ENCODE measurements at regions not wholly inside any gene's neighbourhood (a gene's known extent, or its start where the extent isn't known, plus 50 kb on each side); places are given as distances from the start of the nearest gene placed in this dataset.

DNA sequence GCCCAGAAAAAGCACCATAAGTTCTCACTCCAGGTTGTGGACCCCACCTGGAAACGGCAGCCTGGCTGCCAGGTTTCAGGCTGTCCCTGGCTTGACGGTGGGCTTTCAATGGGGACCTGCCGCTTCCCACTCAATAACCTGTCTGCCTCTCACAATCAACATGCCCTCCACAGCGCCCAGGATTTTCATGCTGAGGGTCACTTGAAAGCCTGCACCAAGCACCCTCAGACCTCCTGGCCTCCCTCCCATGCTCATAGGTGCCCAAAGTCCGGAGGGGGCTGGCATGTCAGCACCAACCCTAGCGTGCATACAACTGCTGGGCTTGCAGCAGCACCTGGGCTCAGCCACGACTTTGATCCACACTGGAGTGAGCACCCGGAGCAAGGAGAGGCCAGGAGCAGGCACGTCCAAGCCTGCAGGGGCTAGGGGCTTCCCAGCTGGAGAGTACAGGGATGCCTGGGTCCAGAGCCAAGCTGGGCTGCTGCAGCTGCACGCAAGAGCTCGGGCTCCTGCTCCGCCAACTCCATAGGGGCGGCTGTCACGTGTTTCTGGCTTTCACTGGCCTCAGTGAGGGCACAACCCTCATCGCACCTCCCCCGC is 1214.3 kb upstream of the RAG2 start:
- no peak for TF ChIP-seq EZH2phosphoT487 (IDR thresholded peaks at IDR 0.05; ENCODE audit: insufficient read depth, low read depth)
- TF ChIP-seq EZH2 (IDR thresholded peaks at IDR 0.05; ENCODE audit: insufficient read depth, poor library complexity, severe bottlenecking), result no peak
- 34 to 36% methylated on average over 12 to 16 of the region's 16 CpGs for WGBS, 2 experiments (ENCODE audit: low coverage in 1 of 2, low lambda C conversion rate in 2 of 2, missing lambda C conversion rate in 2 of 2)
- H3K9me3 ChIP-seq (ENCODE audit: low read depth), result peaks cover 6% of the 10 kb centered on the region
- no peaks in the 10 kb centered on the region for H3K27me3 ChIP-seq (replicated peaks; ENCODE audit: insufficient read depth)
- in situ Hi-C loops (cut with MboI), result no loop called here
- no peak overlapping the region for H2AFZ ChIP-seq
- no peaks in the 10 kb centered on the region for H3F3A ChIP-seq (ENCODE audit: insufficient read depth)
- no peaks in the 10 kb centered on the region for H3K4me1 ChIP-seq (ENCODE audit: insufficient read depth)
- no peak overlapping the region for H3K4me2 ChIP-seq (ENCODE audit: unreplicated experiment)
- H3K9me2 ChIP-seq (ENCODE audit: insufficient read depth), result no peaks in the 10 kb centered on the region
- H3K27ac ChIP-seq, result no peak overlapping the region
- DNase-seq, result no peak
- H4K20me1 ChIP-seq (ENCODE audit: insufficient read depth), result no peaks in the 10 kb centered on the region
- H3K4me3 ChIP-seq, result no peak overlapping the region
- no peaks in the 10 kb centered on the region for H3K36me3 ChIP-seq (ENCODE audit: low read depth)
- H3K9ac ChIP-seq, result no peak overlapping the region
- H3K79me2 ChIP-seq (ENCODE audit: insufficient read depth), result no peaks in the 10 kb centered on the region

DNA sequence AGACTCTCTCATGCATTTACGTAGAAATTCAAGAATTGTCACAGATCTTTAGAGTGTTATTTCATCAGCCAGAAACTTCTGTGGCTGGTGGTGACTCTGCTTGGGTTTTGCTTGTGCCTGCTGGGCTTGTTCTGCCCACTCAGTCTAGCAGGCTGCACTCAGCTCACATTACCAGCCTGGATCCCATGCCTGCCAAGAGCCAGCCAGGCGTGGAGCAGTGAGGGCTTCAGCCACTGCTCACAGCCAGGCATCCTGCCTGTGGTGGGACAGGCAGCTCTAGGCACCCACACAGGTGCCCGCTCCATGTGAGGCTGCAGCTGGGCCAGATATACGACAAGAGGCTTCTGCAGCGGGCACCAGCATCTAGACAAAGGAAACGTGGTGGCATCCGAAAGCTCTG is 1213.3 kb upstream of the RAG2 start:
- Histone ChIP-seq H3K4me2 (ENCODE audit: unreplicated experiment) (no peak overlapping the region), H3K36me3 (ENCODE audit: low read depth) (no peaks in the 10 kb centered on the region), H3K79me2 (ENCODE audit: insufficient read depth) (no peaks in the 10 kb centered on the region), H3K9ac (no peak overlapping the region), H3K4me3 (no peak overlapping the region), H4K20me1 (ENCODE audit: insufficient read depth) (no peaks in the 10 kb centered on the region), H3K9me2 (ENCODE audit: insufficient read depth) (no peaks in the 10 kb centered on the region), H3K4me1 (ENCODE audit: insufficient read depth) (no peaks in the 10 kb centered on the region), H2AFZ (no peak overlapping the region), H3F3A (ENCODE audit: insufficient read depth) (no peaks in the 10 kb centered on the region), H3K27me3 (replicated peaks; ENCODE audit: insufficient read depth) (no peaks in the 10 kb centered on the region), H3K9me3 (ENCODE audit: low read depth) (peaks cover 6% of the 10 kb centered on the region), H3K27ac (no peak overlapping the region)
- 18 to 21% methylated on average over 7 of the region's 7 CpGs for WGBS, 2 experiments (ENCODE audit: low coverage in 1 of 2, low lambda C conversion rate in 2 of 2, missing lambda C conversion rate in 2 of 2)
- TF ChIP-seq EZH2 (IDR thresholded peaks at IDR 0.05; ENCODE audit: insufficient read depth, poor library complexity, severe bottlenecking) (no peak), EZH2phosphoT487 (IDR thresholded peaks at IDR 0.05; ENCODE audit: insufficient read depth, low read depth) (no peak)
- in situ Hi-C loops (cut with MboI), result no loop called here
- no peak for DNase-seq

DNA sequence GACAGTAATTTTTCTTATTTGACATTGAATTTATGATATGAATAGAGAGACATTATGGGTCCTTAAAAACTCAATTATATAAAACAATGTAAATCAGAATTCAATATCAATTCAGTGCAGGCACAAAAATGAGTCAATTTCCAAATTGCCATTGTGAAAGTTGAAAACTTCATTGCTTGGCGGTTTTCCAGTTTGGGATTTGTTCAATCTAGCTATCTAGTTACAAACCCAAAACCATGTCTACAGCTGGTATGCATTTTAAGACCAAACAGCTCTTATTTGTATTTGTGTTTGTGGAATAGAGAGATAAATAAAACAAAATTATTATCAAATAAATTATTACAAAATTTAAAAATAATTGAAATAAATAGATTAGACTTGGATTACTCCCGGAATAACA is 1206.6 kb upstream of the RAG2 start:
- H3K4me3 ChIP-seq, result no peak overlapping the region
- no peaks in the 10 kb centered on the region for H3K27me3 ChIP-seq (replicated peaks; ENCODE audit: insufficient read depth)
- no peaks in the 10 kb centered on the region for H3K79me2 ChIP-seq (ENCODE audit: insufficient read depth)
- no peak overlapping the region for H3K27ac ChIP-seq
- in situ Hi-C loops (cut with MboI), result no loop called here
- H3K4me1 ChIP-seq (ENCODE audit: insufficient read depth), result no peaks in the 10 kb centered on the region
- H3K36me3 ChIP-seq (ENCODE audit: low read depth), result no peaks in the 10 kb centered on the region
- no peak for DNase-seq
- H2AFZ ChIP-seq, result no peak overlapping the region
- no peaks in the 10 kb centered on the region for H3F3A ChIP-seq (ENCODE audit: insufficient read depth)
- no peaks in the 10 kb centered on the region for H3K9me3 ChIP-seq (ENCODE audit: low read depth)
- H3K9ac ChIP-seq, result no peak overlapping the region
- no peak overlapping the region for H3K4me2 ChIP-seq (ENCODE audit: unreplicated experiment)
- H3K9me2 ChIP-seq (ENCODE audit: insufficient read depth), result no peaks in the 10 kb centered on the region
- no peaks in the 10 kb centered on the region for H4K20me1 ChIP-seq (ENCODE audit: insufficient read depth)
- 13 to 35% methylated on average over 2 of the region's 2 CpGs for WGBS, 2 experiments (ENCODE audit: low coverage in 1 of 2, low lambda C conversion rate in 2 of 2, missing lambda C conversion rate in 2 of 2)
- TF ChIP-seq EZH2 (IDR thresholded peaks at IDR 0.05; ENCODE audit: insufficient read depth, poor library complexity, severe bottlenecking) (no peak), EZH2phosphoT487 (IDR thresholded peaks at IDR 0.05; ENCODE audit: insufficient read depth, low read depth) (no peak)

DNA sequence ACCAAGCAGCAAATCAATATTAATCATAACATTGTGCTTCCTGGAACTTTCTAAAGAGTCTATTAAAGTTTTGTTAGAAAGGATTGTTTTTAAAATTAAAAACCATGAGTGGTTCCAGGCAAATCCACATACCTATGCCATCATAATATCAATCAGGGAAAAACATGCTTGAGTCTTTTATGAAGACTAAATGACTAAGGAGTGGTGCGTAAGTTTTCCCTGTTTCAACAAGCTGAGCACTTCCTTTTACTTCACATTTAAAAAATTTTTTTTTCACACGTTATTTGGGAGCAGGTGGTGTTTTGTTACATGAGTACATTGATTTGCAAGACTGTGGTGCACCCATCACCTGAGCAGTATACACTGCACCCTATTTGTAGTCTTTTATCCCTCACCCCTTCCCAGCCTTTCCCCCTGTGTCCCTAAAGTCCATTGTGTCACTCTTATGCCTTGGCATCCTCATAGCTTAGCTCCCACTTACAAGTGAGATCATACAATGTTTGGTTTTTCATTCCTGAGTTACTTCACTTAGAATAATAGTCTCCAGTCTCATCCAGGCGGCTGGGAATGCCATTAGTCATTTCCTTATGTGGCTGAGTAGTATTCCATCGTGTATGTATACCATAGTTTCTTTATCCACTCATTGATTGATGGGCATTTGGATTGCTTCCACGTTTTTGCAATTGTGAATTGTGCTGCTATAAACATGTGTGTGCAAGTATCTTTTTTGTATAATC is 1190.3 kb upstream of the RAG2 start:
- no peak overlapping the region for H2AFZ ChIP-seq
- in situ Hi-C loops (cut with MboI), result no loop called here
- H3K36me3 ChIP-seq (ENCODE audit: low read depth), result no peaks in the 10 kb centered on the region
- DNase-seq, result no peak
- no peak overlapping the region for H3K4me3 ChIP-seq
- H3K4me1 ChIP-seq (ENCODE audit: insufficient read depth), result no peaks in the 10 kb centered on the region
- no peaks in the 10 kb centered on the region for H4K20me1 ChIP-seq (ENCODE audit: insufficient read depth)
- WGBS, 2 experiments (ENCODE audit: low coverage in 1 of 2, low lambda C conversion rate in 2 of 2, missing lambda C conversion rate in 2 of 2), result 4 to 7% methylated on average over 5 of the region's 5 CpGs
- H3K27me3 ChIP-seq (replicated peaks; ENCODE audit: insufficient read depth), result no peaks in the 10 kb centered on the region
- no peak overlapping the region for H3K9ac ChIP-seq
- no peak for TF ChIP-seq EZH2 (IDR thresholded peaks at IDR 0.05; ENCODE audit: insufficient read depth, poor library complexity, severe bottlenecking)
- H3K9me2 ChIP-seq (ENCODE audit: insufficient read depth), result no peaks in the 10 kb centered on the region
- H3K4me2 ChIP-seq (ENCODE audit: unreplicated experiment), result no peak overlapping the region
- H3F3A ChIP-seq (ENCODE audit: insufficient read depth), result no peaks in the 10 kb centered on the region
- no peaks in the 10 kb centered on the region for H3K9me3 ChIP-seq (ENCODE audit: low read depth)
- no peak overlapping the region for H3K27ac ChIP-seq
- H3K79me2 ChIP-seq (ENCODE audit: insufficient read depth), result no peaks in the 10 kb centered on the region

Data from GM23248 (cell line).